Body of pancreas (tissue), 4 donors: ENCODE measurements at regions not wholly inside any gene's neighbourhood (a gene's known extent, or its start where the extent isn't known, plus 50 kb on each side); places are given as distances from the start of the nearest gene placed in this dataset.

Experiments
- POLR2A ChIP-seq, 3 donors: fragments of 450-650 bp; IDR thresholded peaks; one replicate each; pipeline ENCODE4 v1.6.1; 2016; ENCODE audit warnings: antibody characterized with exemption in 3 of 3, mild to moderate bottlenecking in 2 of 3
- TF ChIP-seq, protein P1 (sequence below), 7 experiments: fragments of 450-650 bp in 4 of 7; fragments of 200-600 bp in 3 of 7; sonication (generic) in 3 of 7; IDR thresholded peaks; one replicate each; pipeline ENCODE4 v1.5.1; 2016 to 2019; ENCODE audit warnings: antibody characterized with exemption in 7 of 7

- TF ChIP-seq, protein P1, sequence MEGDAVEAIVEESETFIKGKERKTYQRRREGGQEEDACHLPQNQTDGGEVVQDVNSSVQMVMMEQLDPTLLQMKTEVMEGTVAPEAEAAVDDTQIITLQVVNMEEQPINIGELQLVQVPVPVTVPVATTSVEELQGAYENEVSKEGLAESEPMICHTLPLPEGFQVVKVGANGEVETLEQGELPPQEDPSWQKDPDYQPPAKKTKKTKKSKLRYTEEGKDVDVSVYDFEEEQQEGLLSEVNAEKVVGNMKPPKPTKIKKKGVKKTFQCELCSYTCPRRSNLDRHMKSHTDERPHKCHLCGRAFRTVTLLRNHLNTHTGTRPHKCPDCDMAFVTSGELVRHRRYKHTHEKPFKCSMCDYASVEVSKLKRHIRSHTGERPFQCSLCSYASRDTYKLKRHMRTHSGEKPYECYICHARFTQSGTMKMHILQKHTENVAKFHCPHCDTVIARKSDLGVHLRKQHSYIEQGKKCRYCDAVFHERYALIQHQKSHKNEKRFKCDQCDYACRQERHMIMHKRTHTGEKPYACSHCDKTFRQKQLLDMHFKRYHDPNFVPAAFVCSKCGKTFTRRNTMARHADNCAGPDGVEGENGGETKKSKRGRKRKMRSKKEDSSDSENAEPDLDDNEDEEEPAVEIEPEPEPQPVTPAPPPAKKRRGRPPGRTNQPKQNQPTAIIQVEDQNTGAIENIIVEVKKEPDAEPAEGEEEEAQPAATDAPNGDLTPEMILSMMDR (IDR thresholded peaks at IDR 0.05) = no peak
- TF ChIP-seq POLR2A (IDR thresholded peaks at IDR 0.05) = no peak
Measured at GRCh38 chr21:16811011-16811410, 701.8 kb upstream of the CXADR start.
